Mammary epithelial cell (primary cell): ENCODE measurements at regions not wholly inside any gene's neighbourhood (a gene's known extent, or its start where the extent isn't known, plus 50 kb on each side); places are given as distances from the start of the nearest gene placed in this dataset.

Experiments
- CTCF ChIP-seq, 2 donors: IDR thresholded peaks in 1 of 2; conservative IDR thresholded peaks in 1 of 2; 2 replicates each; pipeline ENCODE4 v1.5.1; 2011 to 2012; ENCODE audit warnings: inconsistent platforms in 2 of 2, low read length in 2 of 2, mild to moderate bottlenecking in 2 of 2, control low read depth in 1 of 2, low read depth in 1 of 2; ENCODE audit not compliant: insufficient read depth in 1 of 2; ENCODE audit errors: extremely low read depth in 1 of 2
- EZH2 ChIP-seq: IDR thresholded peaks from 2 replicates; pipeline ENCODE4 v1.6.1; 2012; ENCODE audit warnings: low read length, inconsistent platforms, borderline replicate concordance

- TF ChIP-seq CTCF (conservative IDR thresholded peaks at IDR 0.05 in 1 of 2, IDR thresholded peaks at IDR 0.05 in 1 of 2; ENCODE audit: extremely low read depth in 1 of 2, insufficient read depth in 1 of 2, low read depth in 1 of 2, low read length in 2 of 2): no peak
- no peak for TF ChIP-seq EZH2
These were observed 122.4 kb downstream of the DACT1 start for GRCh38 chr14:58760121-58760520.
